DMS 273 (cell line): ENCODE measurements at regions not wholly inside any gene's neighbourhood (a gene's known extent, or its start where the extent isn't known, plus 50 kb on each side); places are given as distances from the start of the nearest gene placed in this dataset.

Source experiments
- DNase-seq: peaks from one replicate; lab custom pipeline; 2025; ENCODE audit not compliant: unreplicated experiment; lab: John Stamatoyannopoulos, UW

- no peak for DNase-seq
Measured at GRCh38 chr16:18060351-18060750, 276.2 kb downstream of the NPIPA8 start.

GRCh38 chr16:18059577-18059976 lies 277.0 kb downstream of the NPIPA8 start:
- DNase-seq = no peak

- DNase-seq = no peak
Measured at GRCh38 chr16:18059089-18059488, 277.4 kb downstream of the NPIPA8 start.

GRCh38 chr16:18055411-18055916 lies 281.1 kb downstream of the NPIPA8 start:
- DNase-seq = no peak

GRCh38 chr16:18050777-18051176 lies 285.8 kb downstream of the NPIPA8 start:
- DNase-seq = no peak

GRCh38 chr16:18050234-18050633 lies 286.3 kb downstream of the NPIPA8 start:
- no peak for DNase-seq

GRCh38 chr16:18049547-18050133 lies 286.9 kb downstream of the NPIPA8 start:
- no peak for DNase-seq

- no peak for DNase-seq
Measured at GRCh38 chr16:18048853-18049546, 287.5 kb downstream of the NPIPA8 start.

GRCh38 chr16:18047761-18048160 lies 288.8 kb downstream of the NPIPA8 start:
- DNase-seq = no peak

- DNase-seq = no peak
Measured at GRCh38 chr16:18045356-18045755, 291.2 kb downstream of the NPIPA8 start.

- no peak for DNase-seq
Measured at GRCh38 chr16:18041864-18042834, 294.4 kb downstream of the NPIPA8 start.

GRCh38 chr16:18039931-18040330 lies 296.6 kb downstream of the NPIPA8 start:
- no peak for DNase-seq

GRCh38 chr16:18037051-18037450 lies 299.5 kb downstream of the NPIPA8 start:
- no peak for DNase-seq

GRCh38 chr16:18024611-18025010 lies 311.9 kb downstream of the NPIPA8 start:
- DNase-seq = no peak

GRCh38 chr16:18018376-18018775 lies 318.2 kb downstream of the NPIPA8 start:
- no peak for DNase-seq

- no peak for DNase-seq
Measured at GRCh38 chr16:18013863-18014262, 322.7 kb downstream of the NPIPA8 start.

GRCh38 chr16:18008356-18008755 lies 328.2 kb downstream of the NPIPA8 start:
- DNase-seq = no peak

- no peak for DNase-seq
Measured at GRCh38 chr16:18003033-18003432, 333.5 kb downstream of the NPIPA8 start.

GRCh38 chr16:17998996-17999395 lies 337.5 kb downstream of the NPIPA8 start:
- no peak for DNase-seq

- DNase-seq = no peak
Measured at GRCh38 chr16:17998550-17998949, 338.0 kb downstream of the NPIPA8 start.

- DNase-seq = no peak
Measured at GRCh38 chr16:17994027-17994426, 342.5 kb downstream of the NPIPA8 start.

- no peak for DNase-seq
Measured at GRCh38 chr16:17992416-17992815, 344.1 kb downstream of the NPIPA8 start.
